ENCODE measurements at regions not wholly inside any gene's neighbourhood (a gene's known extent, or its start where the extent isn't known, plus 50 kb on each side); places are given as distances from the start of the nearest gene placed in this dataset.

DNA sequence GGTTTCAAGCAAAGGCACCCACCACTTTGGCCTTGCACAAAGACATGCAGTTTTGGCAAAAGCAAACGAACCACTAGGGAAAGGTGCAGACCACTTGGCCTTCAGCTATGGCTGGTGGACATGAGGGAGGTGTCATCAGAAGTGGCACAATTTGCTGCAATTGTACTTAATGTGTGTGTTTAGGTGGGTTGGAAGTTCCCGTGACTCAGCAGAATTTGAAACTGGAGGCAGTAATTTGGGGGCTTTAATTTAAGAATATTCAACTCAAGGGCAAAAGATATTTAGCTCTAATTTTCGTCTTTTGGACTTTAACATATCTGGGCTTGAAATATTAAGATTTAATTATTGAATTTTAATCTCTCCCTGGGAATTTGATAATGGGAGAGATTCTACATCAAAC, 115.6 kb upstream of the NOCT start:
- intact Hi-C loops (cut with micrococcal nuclease), result no loop called here
- no peak for DNase-seq
- ATAC-seq, result no peak

DNA sequence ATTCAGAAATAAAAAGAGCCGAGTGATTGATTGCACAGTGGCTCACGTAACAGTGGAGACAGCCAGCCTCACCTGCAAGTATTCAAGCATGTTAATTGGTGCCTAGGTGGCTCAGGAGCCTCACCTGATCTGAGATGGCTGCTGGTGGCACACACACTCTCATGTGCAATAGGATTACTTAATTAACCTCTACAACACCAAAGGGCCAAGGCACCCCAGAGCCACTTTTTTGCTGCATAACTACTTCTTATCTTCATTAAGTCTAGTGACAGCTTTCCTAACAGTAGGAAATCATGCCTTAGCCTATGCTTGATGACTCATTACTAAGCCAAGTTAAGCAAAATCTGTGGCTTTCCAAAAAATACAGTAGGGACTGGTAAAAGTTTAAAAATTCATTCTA, 117.3 kb upstream of the NOCT start:
- no peak for DNase-seq
- intact Hi-C loops (cut with micrococcal nuclease), result no loop called here
- ATAC-seq, result no peak

GRCh38 chr4:138897811-138898226, 117.8 kb upstream of the NOCT start:
- intact Hi-C loops (cut with micrococcal nuclease), result no loop called here
- ATAC-seq, result peak; percentile 57

GRCh38 chr4:138894709-138895108, 120.9 kb upstream of the NOCT start:
- intact Hi-C loops (cut with micrococcal nuclease), result no loop called here
- ATAC-seq (no peak), DNase-seq (no peak)

More at GRCh38 chr4:138897811-138898226, 117.8 kb upstream of the NOCT start:
- DNase-seq, result no peak

DNA sequence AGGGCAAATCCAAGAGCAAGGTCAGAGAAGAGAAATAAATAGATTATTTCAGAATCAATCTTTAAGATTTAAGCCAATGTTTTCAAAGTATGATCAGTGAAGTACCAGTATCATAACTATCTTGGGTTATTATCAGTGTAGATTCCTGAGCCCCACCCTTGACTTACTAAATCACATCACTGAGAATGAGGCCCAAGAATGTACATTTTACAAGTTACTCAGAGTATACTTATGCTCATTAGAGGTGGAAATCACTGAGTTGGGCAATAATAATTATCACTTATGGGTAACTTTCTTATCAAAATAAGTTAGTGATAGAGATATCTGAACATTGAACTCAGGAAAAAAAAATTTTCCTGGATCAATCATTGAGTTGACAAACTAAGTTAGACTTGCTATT, 121.6 kb upstream of the NOCT start:
- intact Hi-C loops (cut with micrococcal nuclease), result no loop called here
- ATAC-seq, result no peak
- DNase-seq, result no peak

- ATAC-seq (no peak), DNase-seq (no peak)
- intact Hi-C loops (cut with micrococcal nuclease), result no loop called here
These were observed 122.8 kb upstream of the NOCT start for GRCh38 chr4:138892483-138893407.

DNA sequence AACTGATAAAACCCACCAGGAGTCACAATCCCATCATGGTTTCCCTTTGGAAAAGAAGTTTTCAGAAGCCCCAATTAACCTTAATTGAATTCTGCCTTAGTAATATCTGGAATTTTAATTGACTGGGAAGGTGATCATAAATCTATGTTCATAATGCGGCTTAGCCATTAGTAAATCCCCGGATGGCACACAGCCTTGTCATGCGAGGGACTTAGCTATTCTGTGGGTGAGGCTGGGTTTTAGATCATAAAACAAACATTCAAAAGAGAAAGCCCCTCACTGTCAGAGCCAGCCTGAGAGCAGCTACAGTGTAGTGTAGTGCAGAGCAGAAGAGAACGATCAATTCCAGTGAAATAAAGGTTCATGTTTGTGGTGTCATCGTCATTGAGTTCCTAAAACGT, 124.0 kb upstream of the NOCT start:
- ATAC-seq (no peak), DNase-seq (no peak)
- intact Hi-C loops (cut with micrococcal nuclease), result no loop called here

- ATAC-seq (no peak), DNase-seq (no peak)
- intact Hi-C loops (cut with micrococcal nuclease), result no loop called here
These were observed 124.5 kb upstream of the NOCT start for GRCh38 chr4:138890891-138891570.

GRCh38 chr4:138889216-138889615, 126.4 kb upstream of the NOCT start:
- intact Hi-C loops (cut with micrococcal nuclease), result no loop called here
- ATAC-seq (no peak), DNase-seq (no peak)

DNA sequence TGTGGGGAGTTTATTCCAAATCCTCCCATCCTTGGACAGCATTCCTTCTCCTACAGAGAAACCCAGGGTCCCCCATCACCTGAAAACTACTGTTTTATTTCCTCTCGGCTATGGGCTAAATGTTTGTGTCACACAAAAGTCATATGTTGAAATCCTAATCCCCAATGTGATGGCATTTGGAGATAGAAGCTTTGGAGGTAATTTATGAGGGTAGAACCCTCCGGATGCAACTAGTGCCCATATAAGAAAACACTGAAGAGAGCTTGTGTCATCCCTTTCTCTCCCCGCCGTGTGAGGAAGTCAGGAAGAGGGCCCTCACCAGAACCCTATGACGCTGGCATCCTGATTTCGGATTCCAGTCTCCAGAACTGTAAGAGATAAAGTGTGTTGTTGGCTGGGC, 127.8 kb upstream of the NOCT start:
- intact Hi-C loops (cut with micrococcal nuclease), result no loop called here

GRCh38 chr4:138887341-138887740, 128.2 kb upstream of the NOCT start:
- DNase-seq (no peak), ATAC-seq (no peak)
- intact Hi-C loops (cut with micrococcal nuclease), result no loop called here

More for the DNA sequence above, 127.8 kb upstream of the NOCT start:
- ATAC-seq, result no peak
- DNase-seq, result no peak

DNA sequence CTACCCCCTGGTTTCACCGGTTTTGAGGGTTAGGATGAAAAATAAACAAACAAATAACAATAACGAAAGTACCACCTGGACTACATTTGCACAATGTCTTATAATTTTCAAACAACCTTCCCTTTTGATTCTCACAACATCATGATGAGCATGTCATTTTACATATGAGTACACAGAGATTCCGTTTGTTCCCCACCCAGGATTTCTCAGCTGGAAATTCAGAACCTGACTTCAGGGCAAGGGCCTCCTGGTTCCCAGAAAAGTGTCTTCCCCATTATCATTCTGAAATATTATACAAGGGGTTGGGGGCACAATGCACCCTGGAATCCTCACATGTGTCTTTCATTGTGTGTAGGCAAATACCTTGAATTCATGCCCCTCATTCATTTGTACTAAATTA, 135.8 kb upstream of the NOCT start:
- DNase-seq (no peak), ATAC-seq (no peak)
- intact Hi-C loops (cut with micrococcal nuclease), result loop anchor here (10.0 kb wide), 1 partner anchor 845 kb away; no protein-coding TSS in a partner anchor

GRCh38 chr4:138875891-138876608, 139.5 kb upstream of the NOCT start:
- intact Hi-C loops (cut with micrococcal nuclease), result loop anchor here (10.0 kb wide), 1 partner anchor 841 kb away; no protein-coding TSS in a partner anchor
- ATAC-seq, result no peak
- no peak for DNase-seq

- DNase-seq (no peak), ATAC-seq (no peak)
- intact Hi-C loops (cut with micrococcal nuclease), result loop anchor here (10.0 kb wide), 1 partner anchor 837 kb away; no protein-coding TSS in a partner anchor
These were observed 144.1 kb upstream of the NOCT start for GRCh38 chr4:138871555-138871875.

DNA sequence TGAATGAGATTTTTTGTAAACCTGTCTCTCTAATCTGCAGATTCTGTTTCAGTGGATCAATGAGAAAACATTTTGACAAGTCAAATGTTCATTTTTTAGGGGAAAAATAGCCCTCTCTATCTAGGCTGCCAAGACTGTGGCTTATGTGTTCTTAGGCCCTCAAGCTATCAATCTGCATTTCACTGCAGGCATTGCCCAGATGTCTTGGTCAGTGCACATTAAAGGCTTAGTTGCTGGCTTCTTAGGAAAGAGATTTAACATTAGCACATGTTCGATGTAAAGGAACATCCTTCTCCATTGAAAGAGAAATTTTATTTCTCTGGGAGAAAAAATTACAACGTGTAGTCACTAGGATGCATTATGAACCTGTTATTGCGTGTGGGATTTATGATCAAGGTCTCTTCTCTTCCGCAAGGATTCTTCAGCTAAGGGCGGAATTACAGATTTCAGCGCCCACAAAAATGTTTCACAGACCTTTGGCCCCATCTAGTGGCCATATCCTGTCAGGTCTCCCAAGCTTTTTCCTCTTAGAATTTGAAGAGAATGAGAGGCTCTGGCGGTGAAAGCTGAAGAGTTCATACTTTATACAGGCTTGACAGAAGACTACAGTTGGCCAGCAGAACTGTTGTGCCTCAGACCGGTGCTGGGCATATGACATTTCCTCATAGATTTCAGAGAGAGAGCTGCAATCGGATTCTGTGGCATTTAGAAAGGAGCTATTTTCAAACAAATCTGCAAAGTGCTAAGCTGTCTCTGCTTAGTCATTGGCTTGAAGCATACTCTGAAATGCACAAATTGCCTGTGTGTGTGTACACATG, 144.6 kb upstream of the NOCT start:
- intact Hi-C loops (cut with micrococcal nuclease), result loop anchor here (10.0 kb wide), 1 partner anchor 836 kb away; no protein-coding TSS in a partner anchor
- ATAC-seq, result peak; percentile 76

GRCh38 chr4:138869631-138870030, 145.9 kb upstream of the NOCT start:
- peak; percentile 63 for DNase-seq
- intact Hi-C loops (cut with micrococcal nuclease), result loop anchor here (10.0 kb wide), 1 partner anchor 835 kb away; no protein-coding TSS in a partner anchor
- ATAC-seq, result peak; percentile 96

More for the DNA sequence above, 144.6 kb upstream of the NOCT start:
- DNase-seq, result no peak

DNA sequence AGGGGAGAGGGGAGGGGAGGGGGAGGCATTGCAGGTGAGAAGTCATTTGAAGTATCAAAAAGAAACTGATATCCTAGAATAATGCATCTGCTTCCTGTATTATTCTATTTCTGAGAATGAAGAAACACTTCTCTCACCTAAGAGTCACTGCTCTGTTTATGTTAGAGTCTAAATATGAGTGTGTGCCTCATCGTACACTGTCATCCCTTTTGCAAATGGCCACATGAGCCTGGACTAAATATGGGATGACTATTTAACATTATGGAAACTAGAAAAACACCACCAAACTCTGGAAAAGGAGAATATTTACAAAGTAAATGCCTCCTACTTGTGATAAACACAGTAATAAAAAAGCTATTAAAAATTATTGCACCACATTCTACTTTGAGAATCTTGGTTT, 146.4 kb upstream of the NOCT start:
- DNase-seq (no peak), ATAC-seq (no peak)
- intact Hi-C loops (cut with micrococcal nuclease), result no loop called here

- ATAC-seq (no peak), DNase-seq (no peak)
- intact Hi-C loops (cut with micrococcal nuclease), result no loop called here
These were observed 147.0 kb upstream of the NOCT start for GRCh38 chr4:138868562-138868961.

DNA sequence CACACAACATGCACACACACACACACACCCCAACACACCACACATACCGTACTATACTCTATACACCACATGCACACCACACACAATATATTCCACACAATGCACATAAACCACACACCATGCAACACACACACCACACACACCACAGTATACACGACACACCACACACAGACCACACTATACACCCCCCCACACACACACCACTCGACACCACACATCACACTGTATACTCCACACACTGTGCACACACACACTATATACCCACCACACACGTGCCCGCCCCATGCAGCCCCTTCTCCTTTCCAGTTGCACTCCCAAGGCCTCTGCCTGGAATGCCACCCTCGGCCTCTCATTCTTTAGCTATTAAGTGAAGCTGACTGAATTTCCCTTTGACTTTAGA, 148.2 kb upstream of the NOCT start:
- intact Hi-C loops (cut with micrococcal nuclease), result no loop called here
- DNase-seq (no peak), ATAC-seq (no peak)
